Prostate gland (tissue), 2 donors: ENCODE measurements at regions not wholly inside any gene's neighbourhood (a gene's known extent, or its start where the extent isn't known, plus 50 kb on each side); places are given as distances from the start of the nearest gene placed in this dataset.

Experiments used
- CTCF ChIP-seq, 4 experiments: fragments of 200-600 bp in 2 of 4; fragments of 450-650 bp in 2 of 4; sonication (generic) in 2 of 4; IDR thresholded peaks; 1 replicate in 3 of 4; 2 replicates in 1 of 4; pipeline ENCODE4 v1.5.1; 2016 to 2019; ENCODE audit warnings: antibody characterized with exemption in 4 of 4, mild to moderate bottlenecking in 2 of 4, moderate library complexity in 2 of 4
- POLR2AphosphoS5 ChIP-seq: sonication (generic); formaldehyde crosslinking; IDR thresholded peaks from one replicate; pipeline ENCODE4 v1.6.1; 2017; ENCODE audit warnings: antibody characterized with exemption

DNA sequence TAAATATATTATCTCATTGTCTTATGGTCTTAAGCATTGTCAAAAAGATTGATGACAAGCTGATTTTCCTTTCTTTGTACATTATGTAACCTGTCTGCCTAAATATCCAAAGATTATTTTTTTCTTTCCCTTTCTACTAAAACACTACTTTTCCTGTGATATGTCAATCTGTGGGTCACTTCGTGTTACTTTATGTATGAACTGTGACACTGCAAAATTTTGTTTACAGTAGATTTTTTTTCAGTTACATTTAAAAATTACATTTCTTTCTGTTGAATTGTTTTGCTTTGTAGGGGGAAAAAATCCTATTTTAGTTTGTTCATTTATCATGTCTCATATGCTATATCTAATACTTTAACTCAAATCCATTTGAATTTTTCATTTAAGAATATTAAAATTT lies 392.3 kb upstream of the ATXN7L3B start:
- TF ChIP-seq CTCF (IDR thresholded peaks at IDR 0.05) (no peak), POLR2AphosphoS5 (no peak)
